GM21526 (cell line): ENCODE measurements at regions not wholly inside any gene's neighbourhood (a gene's known extent, or its start where the extent isn't known, plus 50 kb on each side); places are given as distances from the start of the nearest gene placed in this dataset.
"Not testable (repeated sequence)": the region's sequence is repeated elsewhere in the genome, so short reads cannot be mapped to it uniquely, and the experiment has no call there.

Source experiments
- ATAC-seq: cut with Tn5 transposase; IDR thresholded peaks from one replicate; pipeline ENCODE4 v1.9.1; 2021; ENCODE audit warnings: moderate library complexity; ENCODE audit not compliant: unreplicated experiment, low FRiP score

DNA sequence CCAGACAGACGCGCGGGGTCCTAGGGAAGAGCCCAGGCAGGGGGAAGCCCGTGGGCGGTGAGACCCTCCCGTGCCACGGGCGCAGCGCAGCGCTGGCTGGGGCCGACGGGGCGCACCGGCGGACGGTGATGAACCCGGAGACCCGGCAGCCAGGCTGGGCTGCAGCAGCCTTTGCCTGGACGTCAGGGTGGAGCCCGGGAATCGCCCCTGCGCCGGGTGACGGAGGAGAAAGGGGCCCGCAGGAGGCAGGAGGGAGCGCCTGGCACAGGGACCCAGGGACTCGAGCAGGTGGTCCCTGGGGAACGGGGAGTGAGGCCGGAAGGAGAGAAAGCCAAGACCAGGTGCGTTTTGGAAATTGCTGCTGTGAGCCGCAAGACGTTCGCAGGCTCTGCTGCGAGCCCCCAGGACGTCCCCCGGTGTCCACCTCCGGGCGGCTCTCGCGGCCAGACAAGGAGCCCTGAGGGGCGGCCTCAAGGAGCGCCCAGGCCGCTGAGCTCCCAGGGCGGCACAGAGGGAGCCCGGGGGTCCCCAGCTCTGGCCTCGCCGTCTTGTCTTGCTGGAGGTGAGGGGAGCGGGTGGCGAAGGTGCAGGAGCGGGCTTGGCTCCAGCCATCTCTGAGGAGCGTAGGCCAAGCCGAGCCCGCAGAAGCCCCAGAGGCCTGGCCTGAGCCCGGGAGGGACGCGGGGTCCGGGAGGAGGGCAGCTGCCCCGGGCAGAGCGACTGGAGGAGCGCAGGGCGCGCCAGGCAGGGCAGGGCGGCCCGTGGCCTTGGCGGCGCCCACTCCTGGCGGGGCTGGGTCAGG is 191.2 kb upstream of the PDE10A start:
- no peak for ATAC-seq

DNA sequence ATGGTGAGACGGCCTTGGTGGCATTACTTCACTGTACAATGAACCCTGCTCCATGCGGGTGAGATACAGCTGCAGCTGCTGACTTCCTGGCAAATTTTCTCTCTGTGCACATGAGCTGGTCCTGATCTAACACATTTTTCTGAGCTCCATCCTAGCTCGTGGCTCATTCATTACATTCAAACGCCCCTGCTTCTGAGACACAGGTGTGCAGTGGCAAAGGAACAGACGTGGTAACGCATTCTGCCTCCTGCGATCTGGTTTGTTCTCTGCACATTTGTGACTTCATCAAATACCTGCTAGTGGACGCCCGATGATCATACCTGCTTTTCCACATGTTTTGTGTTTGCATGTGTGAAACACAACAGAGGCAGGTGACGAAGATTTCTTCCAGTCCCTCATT is 189.6 kb upstream of the PDE10A start:
- ATAC-seq = no peak

GRCh38 chr6:165850434-165851019 is 187.5 kb upstream of the PDE10A start:
- peak; percentile 91 for ATAC-seq

DNA sequence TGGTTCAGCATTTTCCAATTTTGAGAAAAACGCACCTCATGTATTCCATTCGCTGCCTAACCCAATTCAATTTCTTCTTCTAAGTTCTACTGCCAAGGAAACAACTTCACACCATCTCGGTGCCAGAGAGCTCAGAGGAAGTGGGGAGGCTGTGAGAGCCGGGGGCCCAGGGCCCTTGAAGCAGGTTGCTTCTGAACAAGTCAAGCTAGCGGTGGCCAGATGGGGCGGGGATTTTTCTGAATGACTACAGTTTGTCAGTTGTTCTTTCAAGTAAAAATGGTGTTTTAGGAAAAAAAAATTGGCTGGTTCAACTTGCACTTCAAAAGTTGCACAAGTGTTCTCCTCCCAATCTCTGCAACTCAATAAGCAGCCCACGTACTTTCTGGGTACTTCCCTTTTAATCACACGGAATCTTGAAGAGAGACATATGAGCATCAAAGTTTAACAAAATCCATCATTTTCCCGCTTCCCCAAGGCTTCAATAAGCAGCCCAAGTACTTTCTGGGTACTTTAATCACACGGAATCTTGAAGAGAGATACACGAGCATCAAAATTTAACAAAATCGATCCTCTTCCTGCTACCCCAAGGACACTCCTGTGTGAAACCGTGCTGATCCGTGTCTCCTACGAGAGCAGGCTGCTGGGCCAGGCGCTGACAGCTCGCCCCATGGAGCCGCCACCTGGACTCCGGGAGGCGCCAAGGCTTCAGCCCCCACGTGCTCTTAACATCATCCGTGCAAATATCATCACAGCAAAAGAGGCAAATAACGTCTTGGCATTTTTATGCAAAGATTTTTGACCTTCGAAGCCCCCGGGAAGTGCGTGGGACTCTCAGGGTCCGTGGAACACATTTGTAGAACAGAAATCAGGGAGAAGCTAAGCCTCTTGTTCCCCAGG is 186.7 kb upstream of the PDE10A start:
- ATAC-seq = no peak

GRCh38 chr6:165848086-165848426 is 185.0 kb upstream of the PDE10A start:
- no peak for ATAC-seq

- ATAC-seq = no peak
Measured at GRCh38 chr6:165847407-165848085, 184.5 kb upstream of the PDE10A start.

- no peak for ATAC-seq
Measured at GRCh38 chr6:165846123-165846966, 183.3 kb upstream of the PDE10A start.

- ATAC-seq = no peak
Measured at GRCh38 chr6:165845493-165845892, 182.5 kb upstream of the PDE10A start.

DNA sequence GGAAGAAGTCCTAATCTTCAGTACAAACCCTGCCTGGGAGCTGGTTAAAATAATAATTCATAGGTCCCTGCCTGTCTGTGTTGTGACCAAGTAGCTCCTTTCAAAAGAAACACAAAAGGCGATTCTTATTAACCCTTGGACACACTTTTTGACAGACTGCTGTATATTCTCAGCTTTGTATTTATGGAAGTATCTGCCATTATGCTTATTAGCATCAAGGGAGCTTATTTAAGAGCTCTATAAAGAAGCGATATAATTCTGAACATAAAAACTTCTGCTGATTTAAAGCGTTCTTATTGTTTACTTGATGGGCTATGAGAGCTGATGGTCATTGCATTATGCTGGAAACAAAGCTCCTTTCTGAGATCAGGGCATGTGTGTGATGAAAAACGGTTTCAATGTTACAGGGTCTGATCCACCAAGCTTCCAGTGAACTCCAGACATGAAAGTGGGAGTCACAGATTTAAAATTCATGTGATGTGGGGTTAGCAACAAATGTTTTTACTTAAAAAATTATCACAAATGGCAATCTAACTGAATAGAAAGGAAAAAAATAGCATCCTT is 181.8 kb upstream of the PDE10A start:
- ATAC-seq = no peak

GRCh38 chr6:165844232-165844631 is 181.2 kb upstream of the PDE10A start:
- no peak for ATAC-seq

DNA sequence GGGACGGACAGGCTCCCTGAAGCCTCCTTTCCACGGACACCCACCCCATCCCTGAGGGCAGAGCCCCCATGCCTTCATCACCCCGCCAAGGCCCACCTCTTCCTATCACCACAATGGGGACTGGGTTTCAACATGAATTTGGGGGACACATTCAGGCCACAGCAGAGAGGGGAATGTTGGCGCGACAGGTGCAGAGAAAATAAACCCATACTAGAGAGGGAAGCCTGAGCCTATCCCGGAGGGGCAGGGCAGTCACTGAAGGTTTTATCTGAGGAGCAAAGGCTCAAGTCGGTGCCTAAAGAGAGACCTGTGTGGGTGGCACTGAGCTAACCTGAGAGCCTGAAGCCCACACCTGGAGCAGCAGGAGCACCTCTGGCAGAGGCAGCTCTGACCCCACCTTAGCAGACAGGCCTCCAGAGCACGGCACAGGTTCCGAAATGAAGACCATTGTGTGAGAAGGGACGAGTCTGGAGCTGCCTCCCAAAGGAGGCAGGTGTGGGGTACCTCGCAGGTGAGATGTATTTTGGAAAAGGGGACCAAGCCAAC is 180.6 kb upstream of the PDE10A start:
- no peak for ATAC-seq

DNA sequence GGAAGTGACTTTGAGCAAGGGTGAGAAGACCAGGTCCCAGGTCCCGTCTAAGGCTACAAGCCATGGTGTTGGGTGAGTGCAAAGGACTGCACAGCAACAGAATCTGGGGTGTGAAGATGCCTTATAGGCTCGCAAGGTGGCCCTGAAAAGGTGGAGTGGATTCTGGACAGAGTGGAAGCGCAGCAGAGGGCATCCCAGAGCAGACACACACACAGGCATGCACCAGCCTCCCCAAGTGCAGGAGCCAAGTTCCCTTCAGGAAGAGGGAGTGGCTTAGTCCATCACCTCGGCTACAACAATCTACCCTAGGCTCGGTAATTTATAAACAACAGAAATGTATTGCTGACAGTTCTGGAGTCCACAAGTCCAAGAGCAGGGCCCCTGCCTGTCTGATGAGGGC is 180.1 kb upstream of the PDE10A start:
- no peak for ATAC-seq

- no peak for ATAC-seq
Measured at GRCh38 chr6:165842281-165842936, 179.4 kb upstream of the PDE10A start.

DNA sequence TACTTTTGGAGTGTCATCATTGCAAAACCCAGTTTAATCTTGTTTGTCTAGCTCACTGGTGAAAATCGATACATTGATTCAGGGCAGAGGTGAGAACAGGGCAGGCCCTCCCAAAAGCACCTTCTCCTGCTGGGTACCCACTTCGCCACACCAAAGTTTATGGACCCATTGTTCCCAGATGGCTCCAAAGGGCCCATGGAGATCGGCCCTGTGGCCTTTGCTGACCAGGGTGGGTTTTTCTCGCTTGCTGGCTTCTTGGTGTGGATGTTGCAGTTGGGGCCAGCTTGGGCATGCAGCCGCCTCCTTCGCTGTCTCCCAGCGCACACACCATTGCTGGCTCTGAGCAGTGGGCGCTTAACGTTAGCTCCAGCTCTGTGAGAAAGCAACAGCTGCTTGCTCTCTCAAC is 178.1 kb upstream of the PDE10A start:
- ATAC-seq = no peak

DNA sequence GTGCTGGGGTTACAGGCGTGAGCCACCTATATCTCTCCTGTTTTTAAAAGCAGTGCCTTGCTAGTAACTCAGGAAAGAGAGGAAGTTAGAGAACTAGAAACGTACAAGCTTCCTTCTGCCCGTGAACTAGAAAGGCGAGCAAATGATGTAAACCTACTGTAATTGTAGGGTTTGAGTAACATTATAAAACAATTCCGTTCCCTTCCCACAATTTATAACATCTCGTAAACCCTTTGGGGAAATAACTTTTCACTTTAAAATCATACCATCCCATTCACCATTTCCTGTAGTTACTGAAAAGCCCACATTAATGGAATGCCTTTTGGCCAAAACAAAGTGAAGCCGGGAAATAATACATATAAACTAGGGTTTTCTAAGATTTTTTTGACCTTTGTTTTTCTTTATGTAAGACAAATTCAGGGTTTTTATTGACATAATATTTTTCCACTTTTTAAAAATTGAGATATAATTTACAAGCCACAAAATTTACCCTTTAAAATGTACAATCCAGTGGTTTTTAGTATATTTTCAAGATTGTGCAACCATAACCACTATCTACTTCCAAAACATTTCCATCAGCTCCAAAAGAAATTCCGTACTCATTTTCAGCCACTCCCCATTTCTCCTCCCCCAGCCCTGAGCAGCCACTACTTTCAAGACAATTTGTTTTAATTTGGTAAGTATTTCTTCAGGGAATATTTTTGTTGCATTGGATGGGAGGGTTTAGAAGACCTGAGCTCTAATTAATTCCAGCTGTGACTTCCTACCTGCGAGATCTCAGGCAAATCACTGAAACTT is 175.1 kb upstream of the PDE10A start:
- ATAC-seq = no peak

- ATAC-seq = not testable (repeated sequence)
Measured at GRCh38 chr6:165836648-165837047, 173.6 kb upstream of the PDE10A start.

- no peak for ATAC-seq
Measured at GRCh38 chr6:165835410-165835851, 172.4 kb upstream of the PDE10A start.
